ENCODE measurements at regions not wholly inside any gene's neighbourhood (a gene's known extent, or its start where the extent isn't known, plus 50 kb on each side); places are given as distances from the start of the nearest gene placed in this dataset.
"Not testable (repeated sequence)": the region's sequence is repeated elsewhere in the genome, so short reads cannot be mapped to it uniquely, and the experiment has no call there.

- no peak for FAIRE-seq
Measured at GRCh38 chr10:123323884-123324283, 169.7 kb downstream of the BUB3 start.

- FAIRE-seq, result no peak
Measured at GRCh38 chr10:123325663-123326190, 171.5 kb downstream of the BUB3 start.

- FAIRE-seq, result no peak
Measured at GRCh38 chr10:123326674-123327073, 172.5 kb downstream of the BUB3 start.

GRCh38 chr10:123327450-123327849 lies 173.2 kb downstream of the BUB3 start:
- FAIRE-seq, result no peak

GRCh38 chr10:123327896-123328295 lies 173.7 kb downstream of the BUB3 start:
- FAIRE-seq, result no peak

- FAIRE-seq, result no peak
Measured at GRCh38 chr10:123331438-123331837, 177.2 kb downstream of the BUB3 start.

- FAIRE-seq, result no peak
Measured at GRCh38 chr10:123346581-123346980, 192.4 kb downstream of the BUB3 start.

- no peak for FAIRE-seq
Measured at GRCh38 chr10:123348691-123349572, 194.7 kb downstream of the BUB3 start.

GRCh38 chr10:123351715-123352114 lies 197.5 kb downstream of the BUB3 start:
- FAIRE-seq, result no peak

GRCh38 chr10:123354521-123354920 lies 200.3 kb downstream of the BUB3 start:
- no peak for FAIRE-seq

GRCh38 chr10:123355748-123356481 lies 201.7 kb downstream of the BUB3 start:
- FAIRE-seq, result no peak

- no peak for FAIRE-seq
Measured at GRCh38 chr10:123356799-123357198, 202.6 kb downstream of the BUB3 start.

- FAIRE-seq, result no peak
Measured at GRCh38 chr10:123357421-123357930, 203.3 kb downstream of the BUB3 start.

- FAIRE-seq, result no peak
Measured at GRCh38 chr10:123359539-123359938, 205.3 kb downstream of the BUB3 start.

GRCh38 chr10:123361832-123362231 lies 207.6 kb downstream of the BUB3 start:
- FAIRE-seq, result no peak

GRCh38 chr10:123367195-123367594 lies 213.0 kb downstream of the BUB3 start:
- no peak for FAIRE-seq

GRCh38 chr10:123371626-123372025 lies 217.4 kb downstream of the BUB3 start:
- FAIRE-seq, result not testable (repeated sequence)

GRCh38 chr10:123373591-123373990 lies 219.4 kb downstream of the BUB3 start:
- no peak for FAIRE-seq

GRCh38 chr10:123375097-123375496 lies 220.9 kb downstream of the BUB3 start:
- no peak for FAIRE-seq

GRCh38 chr10:123375738-123376137 lies 221.5 kb downstream of the BUB3 start:
- FAIRE-seq, result no peak

- no peak for FAIRE-seq
Measured at GRCh38 chr10:123377883-123378282, 223.7 kb downstream of the BUB3 start.

GRCh38 chr10:123378302-123378701 lies 224.1 kb downstream of the BUB3 start:
- FAIRE-seq, result no peak

- no peak for FAIRE-seq
Measured at GRCh38 chr10:123379156-123379555, 225.0 kb downstream of the BUB3 start.
